HG03175 (cell line): ENCODE measurements at regions not wholly inside any gene's neighbourhood (a gene's known extent, or its start where the extent isn't known, plus 50 kb on each side); places are given as distances from the start of the nearest gene placed in this dataset.

Experiments
- ATAC-seq: cut with Tn5 transposase; IDR thresholded peaks from one replicate; pipeline ENCODE4 v1.9.1; 2021; ENCODE audit warnings: mild to moderate bottlenecking, moderate library complexity; ENCODE audit not compliant: unreplicated experiment

DNA sequence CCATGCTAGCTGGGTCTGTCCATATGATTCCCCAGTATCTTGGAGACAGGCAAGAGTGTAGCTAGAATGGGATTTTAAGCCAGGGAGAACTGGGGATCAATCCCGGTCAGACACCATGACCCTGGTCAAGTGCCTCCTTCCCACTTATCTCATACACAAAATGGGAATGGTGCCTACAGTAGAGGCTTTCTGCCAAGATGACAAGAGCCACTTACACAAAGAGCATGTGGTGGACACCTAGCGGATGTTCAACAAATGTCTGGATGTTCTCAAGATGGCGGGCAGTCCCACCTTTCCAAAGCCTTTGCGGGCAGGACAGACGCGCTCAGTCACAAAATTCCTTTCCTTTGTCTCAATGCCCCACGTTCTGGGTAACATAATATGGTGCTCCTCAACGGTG lies 57.3 kb downstream of the MAF start:
- ATAC-seq = no peak

DNA sequence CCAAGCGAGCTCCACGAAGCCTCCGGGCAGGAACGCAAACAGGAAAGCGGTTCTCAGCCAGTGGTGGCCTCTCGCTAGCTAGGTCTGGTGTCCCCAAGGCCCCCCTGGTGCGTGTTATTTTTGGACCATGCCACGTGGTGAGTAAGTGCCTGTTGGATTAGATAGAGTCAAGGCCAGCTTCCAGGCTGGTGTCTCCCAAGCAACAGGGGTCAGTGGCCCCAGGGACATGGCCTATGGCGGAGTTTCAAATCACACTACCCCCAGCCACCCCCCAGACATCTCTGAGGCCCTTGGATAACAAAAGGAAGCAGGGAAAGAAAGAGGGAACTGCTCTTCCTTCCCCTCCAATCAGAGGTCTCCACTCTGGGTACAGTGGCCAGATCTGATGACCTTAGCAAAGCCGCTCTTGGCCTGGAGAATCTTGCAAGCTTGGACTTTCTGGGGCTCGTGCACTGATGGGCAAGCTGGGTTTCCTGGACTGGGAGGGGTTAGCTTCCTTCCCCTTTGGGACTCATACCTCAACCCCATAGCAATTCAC lies 58.2 kb downstream of the MAF start:
- ATAC-seq = no peak

DNA sequence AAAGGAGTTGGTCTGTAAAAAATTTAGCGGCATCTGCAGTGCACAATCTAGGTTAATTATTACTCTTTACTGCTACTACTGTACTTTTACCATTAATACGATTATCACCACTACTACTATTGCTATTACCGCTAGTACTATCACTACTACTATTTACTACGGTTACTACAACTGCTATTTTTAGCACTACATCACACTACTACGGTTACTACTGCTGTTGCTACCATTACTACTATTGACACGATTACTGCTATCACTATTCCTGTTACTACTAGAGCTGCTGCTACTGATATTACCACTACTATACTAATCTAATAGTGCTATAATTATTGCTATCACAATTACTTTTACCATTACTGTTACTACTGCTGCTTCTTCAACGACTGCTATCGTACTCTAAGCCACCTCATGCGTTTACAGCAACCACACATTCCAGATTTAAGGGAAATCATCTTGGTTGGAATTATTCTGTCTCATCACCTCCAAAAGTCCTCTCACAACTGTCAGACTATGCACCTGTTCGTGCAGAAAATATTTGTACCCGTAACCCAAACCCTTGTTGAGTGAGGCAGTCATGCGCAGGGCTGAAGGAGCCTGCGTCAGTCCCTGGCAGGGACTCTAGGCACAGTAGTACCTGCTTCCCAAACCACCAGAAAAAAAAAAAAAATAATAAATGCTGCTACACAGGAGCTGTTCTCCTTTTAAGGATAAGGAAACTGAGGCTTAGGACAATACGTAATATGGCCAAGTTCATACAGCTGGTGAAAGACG lies 59.5 kb downstream of the MAF start:
- ATAC-seq = no peak

DNA sequence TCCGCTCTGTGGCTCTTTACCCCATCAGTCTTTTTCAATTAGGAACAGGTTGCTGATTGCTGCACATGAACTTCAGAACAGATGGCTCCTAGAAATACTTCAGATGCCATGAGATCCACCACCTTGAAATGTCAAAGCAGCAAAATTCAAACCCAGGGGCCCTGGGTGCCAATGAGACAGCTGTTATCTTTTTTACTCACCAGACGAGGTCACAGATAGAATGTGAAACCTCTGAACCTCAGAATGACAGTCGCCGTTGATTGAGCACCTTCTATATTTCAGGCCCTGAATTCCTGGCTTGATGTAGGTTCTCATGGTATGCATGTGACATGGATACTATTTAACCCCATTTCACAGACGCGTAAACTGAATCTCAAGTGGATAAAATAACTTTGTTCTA lies 63.0 kb downstream of the MAF start:
- no peak for ATAC-seq

DNA sequence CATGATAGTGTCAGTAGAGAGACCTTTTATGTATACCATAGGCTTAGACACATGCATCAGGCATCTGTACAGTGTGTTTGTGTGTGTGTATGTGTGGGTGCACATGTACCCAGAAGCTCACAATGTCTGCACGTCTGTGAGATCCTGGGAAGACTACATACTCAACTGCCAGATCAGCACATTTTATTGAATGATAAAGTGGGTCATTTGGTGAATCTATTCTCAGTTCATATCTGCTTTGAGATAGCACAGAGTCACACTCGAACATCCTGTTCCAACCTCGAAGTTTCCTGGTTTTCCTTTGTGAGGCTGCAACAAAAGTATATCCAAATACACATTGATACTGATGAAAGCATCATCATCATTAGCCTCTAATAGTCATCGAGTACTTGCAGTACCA lies 63.6 kb downstream of the MAF start:
- no peak for ATAC-seq

DNA sequence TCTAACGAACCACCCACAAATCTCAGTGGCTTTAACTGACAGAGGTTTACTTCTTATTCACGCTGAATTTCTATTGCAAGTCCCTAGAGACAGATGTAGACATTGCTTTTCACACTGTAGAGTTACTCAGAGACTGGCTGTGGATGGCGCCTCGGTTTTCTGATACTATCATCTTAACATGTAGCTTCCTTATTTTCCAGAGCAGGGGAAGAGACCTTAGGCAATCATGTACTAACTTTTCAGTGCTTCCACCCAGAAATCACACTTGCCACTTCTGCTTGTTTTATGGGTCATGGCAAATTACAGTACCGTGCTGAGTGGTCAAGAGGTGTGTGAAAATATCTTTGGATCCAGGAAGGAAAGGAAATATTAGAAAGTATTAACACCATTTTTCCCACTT lies 65.4 kb downstream of the MAF start:
- no peak for ATAC-seq

DNA sequence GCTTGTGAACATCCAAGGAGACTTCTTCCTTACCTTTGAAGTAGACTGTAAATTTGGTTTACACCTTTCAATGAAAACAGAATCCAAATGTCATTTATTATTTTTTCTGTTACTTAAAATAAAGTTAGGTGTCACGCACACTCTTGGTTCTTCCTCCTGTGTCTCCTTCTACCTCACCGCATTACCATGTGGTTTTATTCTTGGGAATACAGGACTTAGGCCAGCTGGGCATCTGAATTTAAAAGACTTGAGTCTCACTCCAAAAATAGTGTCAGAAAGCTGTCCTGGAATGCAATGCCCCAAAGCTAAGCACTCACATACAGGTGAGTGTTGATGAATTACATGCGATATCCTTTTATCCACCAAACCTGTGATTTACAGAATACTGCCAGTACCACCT lies 66.4 kb downstream of the MAF start:
- no peak for ATAC-seq

DNA sequence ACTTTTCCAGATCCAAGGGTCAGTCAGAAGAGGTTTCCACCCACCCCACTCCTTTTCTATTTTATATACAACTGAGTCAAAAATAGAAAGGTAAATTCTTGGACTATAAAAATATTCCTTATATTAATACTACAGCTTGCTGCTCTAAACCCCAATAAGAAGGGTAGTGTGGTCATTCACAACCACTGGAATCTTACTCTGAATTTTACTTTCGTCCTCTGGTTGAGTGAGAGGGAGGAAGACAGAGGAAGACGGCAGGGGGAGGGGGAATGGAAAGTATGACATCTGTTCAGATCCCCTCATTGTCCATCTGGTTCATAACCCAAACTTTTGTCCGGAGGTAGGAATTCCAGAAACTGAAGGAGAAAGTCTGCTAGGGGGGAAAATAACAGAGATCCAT lies 67.2 kb downstream of the MAF start:
- no peak for ATAC-seq

DNA sequence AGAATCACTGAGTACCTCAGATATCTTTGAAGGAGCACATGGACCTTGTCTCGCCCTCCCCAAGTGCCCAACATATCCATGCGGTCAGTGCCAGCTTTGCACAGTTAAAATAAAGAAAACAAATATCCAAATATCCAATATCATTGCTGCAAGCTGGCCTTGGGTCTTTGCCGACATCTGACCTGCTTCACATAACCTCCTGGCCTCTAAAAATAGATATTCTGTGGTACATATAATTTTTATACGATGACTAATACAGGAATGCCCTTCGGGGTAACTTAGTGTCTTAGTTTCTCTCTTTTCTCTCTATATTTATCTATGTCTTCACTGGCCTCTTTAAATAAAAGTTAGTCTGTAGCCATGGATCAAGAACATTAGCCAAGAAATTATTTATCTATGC lies 67.8 kb downstream of the MAF start:
- no peak for ATAC-seq

DNA sequence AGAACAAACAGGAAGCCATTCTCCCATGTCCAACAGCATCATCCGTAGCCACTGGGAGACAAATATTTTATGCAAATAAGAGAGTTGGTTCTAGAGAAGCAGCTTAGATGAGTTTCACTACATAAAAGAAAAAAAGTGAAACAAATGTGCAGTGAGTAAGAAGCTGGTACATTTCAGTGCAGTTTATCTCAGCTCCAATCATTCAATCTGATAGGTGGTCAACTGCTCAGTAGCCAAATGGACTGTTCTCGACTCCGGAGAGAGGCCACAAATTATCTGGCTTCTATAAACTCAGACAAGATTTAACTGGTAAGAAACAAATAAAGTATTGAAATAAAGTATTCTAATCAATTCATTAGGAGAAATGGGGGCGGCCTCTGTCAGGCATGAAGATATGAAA lies 68.3 kb downstream of the MAF start:
- ATAC-seq = no peak

DNA sequence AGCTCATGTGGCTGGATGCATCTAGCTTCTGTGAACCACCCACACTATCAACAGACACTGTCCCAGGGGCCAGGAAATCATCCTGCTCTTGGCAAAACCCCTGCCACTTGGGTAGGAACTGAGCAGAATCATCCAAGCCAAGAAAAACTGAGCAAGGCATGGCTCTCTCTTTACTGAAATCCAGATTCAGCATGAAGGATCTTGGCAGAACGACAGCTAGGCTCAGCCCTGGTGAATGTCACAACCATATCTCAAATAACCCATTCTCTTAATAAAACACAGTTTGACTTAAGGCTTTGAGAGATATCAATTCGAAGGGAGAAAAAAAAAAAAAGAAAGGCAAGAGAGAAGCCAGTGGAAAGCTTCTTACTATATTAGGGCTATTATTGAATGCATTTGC lies 72.2 kb downstream of the MAF start:
- no peak for ATAC-seq

DNA sequence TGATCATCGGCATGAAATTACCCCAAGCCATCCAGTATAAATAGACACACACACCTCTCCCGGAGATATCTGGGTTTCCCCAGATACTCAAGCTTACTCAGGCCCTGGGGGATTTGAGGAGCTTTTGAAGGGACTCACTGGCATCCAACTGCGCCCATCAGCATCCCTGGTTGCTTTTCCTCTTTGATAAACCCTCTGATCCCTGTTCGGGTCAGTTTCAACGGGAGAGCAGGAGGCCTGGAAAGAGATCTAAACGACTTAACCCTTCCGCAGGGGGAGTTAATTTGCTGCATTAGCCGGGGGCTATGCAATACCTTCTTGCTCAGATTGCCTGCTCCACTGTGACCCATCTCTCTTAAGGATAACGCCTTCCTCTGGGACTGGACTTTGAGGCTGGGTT lies 76.6 kb downstream of the MAF start:
- no peak for ATAC-seq

DNA sequence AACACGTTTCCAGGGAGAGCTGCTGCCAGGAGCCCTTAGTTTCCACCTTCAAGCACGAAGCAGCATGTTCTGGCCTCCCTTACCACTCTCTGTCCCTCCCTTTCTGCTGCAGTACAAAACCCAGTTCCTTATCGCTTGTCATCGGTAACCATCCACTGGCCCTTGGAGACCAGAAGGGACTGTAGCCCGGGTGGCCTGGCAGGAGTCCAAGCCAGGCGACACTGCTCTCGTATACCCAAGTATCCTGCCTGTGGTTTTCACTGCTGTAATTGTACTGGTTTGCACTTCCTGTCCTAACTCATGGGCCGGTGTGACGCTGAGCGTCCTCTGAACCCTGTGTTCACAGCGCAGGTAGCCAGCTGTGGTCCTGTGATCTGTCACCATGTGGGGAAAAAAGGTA lies 81.1 kb downstream of the MAF start:
- peak; percentile 79 for ATAC-seq

DNA sequence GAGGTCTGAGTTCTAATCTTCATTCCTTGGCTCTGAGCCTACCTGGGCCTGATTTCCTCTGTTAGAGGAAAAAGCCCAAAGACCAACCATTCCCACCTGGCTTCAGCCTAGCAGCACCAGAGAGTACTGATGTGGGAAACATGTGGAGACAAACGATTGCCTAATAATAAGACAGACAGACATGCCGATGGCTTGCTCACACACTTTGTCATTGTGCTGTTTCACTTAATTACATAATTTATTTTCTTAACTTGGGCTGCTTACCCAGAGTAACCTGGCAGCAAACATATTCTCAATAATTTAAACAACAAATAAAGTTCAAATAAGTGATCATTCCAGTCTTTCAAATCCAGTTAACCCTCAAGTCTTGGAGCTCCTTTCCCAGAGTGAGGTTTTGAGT lies 83.4 kb downstream of the MAF start:
- ATAC-seq = no peak

DNA sequence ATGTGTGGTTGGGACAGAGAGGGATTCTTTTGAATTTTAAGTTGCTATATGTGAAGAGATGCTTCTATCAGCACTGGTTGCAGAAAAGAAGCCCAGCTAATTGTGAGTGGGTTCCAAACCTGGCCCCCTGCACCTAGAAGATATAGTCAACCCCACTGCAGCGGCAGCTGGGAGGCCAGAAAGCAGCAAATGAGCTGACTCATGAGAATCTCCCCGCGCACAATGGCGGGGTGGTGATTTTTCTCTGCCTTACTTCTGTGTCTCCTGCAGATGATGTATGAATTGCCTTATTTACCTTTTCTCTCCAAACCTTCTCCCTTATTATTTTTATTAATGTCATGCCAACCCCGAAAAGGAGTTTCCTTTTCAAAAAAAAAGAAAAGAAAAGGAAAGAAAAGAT lies 89.7 kb downstream of the MAF start:
- no peak for ATAC-seq

DNA sequence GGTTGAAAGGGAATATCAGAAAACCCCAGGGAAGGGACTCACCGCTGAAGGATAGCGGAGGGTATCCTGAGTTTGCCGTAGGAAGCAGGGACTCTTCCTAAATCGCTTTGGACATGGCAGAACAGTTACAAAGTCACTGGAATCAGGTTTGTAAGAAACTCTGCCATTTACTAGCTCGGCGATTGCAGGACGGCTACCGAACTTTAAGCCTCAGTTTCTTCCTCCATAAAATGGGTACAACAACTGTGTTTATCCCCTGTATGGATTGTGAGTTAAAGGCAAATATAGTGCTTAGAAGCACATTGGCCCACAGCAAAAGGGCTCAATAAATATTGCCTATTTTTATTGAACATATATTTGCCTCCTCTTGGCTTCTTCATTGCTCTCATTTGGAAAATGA lies 90.6 kb downstream of the MAF start:
- no peak for ATAC-seq

DNA sequence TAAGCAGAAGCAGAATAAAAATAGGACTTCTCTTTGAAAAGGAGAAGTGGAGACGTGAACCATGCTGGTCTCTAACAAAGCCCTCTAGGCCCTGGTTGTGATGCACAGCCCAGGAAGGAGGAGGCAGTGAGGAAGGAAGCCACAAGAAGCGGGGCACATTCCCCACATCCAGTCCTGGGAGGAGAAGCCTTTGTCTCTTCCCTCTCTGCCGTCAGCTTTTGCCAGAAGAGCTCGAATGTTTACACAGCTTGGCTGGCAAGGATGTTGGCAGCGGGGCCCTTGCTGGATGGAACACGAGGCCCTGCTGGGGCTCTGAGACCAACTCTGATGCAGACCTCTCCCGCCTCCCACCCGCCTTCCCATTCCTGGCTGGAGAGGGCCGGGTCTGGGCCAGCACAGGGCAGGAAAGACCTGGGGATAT lies 91.3 kb downstream of the MAF start:
- ATAC-seq = no peak

DNA sequence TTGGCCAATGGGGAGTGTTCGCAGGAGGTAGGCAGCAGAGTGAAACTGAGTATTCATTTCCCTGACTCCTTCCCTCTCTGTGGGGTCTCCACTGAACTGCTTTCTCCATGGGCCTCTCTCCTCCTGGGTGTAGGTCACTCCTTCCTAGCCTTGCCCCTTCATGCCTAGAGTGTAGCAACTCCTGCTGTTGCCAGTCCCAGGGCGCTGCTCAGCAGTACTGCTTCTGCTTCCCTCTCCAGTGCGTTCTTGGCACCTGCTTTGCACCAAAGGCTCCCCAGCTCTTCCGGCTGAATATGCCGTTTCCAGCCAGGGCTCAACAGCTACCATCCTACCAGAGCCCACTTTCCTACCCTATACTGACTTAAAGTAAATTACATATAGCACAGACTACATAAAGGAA lies 92.2 kb downstream of the MAF start:
- ATAC-seq = no peak

DNA sequence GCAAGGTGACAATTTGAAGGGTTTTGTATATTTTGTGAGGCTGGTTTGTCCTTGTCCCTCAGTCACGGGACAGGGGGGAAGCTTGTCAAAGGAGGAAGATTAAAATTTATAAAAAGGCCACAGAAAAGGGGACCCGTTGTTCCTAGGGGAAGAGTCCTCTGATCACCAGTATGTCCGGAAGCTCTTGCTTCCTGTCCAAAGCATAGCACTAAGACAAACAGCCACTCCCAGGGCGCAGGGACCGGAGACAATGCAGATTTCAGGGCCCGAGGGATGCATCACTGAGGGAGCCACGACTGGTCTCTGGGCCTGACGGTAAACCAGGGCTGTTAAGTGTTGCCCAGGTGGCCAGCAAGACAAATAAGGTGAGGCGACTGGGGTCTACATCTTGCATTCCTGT lies 95.2 kb downstream of the MAF start:
- no peak for ATAC-seq

DNA sequence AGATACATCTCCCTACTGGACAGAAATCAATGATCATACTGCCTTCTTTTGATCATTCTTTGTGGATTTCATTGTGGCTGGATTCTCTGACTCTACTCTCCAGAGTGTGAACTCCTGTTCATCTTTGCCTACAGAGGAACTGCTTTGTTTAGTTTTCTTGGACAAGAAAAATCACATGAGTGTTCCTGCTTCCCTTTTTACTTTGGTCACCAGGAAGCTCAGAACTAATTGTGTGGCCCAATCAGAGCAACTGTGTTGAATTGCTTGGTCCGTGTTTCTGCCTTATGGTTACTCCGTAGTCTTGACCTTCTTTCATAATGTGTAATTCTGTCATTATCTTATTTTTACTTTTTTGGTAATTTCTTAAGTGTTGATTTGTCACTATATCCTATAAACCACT lies 97.0 kb downstream of the MAF start:
- no peak for ATAC-seq

DNA sequence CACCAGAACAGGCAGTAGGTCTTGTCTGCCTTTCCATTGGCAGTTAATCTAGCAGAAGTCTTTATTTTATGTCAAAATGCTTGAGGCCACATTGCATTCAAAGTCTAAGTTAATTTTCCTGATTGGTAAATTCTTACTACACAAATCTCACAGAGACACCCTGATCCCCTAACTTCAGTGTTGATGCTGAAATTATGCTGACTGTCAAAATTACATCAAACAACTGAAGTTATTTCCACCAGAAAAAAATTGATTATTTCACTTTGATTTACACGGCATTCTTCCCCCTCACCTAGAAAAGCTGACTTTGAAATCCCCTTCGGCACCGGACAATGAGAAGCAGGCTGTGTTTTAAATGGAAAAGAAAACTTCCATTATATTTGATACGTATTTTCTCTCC lies 99.1 kb downstream of the MAF start:
- no peak for ATAC-seq

DNA sequence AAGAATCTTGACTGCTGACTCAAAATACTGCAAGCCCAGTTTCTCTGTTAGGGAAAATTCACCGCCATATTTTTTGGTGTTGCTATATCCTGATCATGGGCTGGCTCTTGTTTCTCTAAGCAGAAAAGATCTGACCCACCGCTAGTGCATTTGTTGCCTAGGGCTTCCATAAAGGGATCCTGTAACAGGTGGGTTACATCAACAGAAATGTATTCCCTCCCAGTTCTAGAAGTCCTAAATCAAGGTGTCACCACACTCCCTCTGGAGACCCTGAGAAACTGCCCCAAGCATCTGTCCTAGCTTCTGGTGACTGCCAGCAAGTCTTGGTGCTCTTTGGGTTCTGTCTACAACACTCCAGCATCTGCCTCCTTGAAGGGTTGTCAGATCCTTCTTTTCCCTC lies 99.7 kb downstream of the MAF start:
- ATAC-seq = no peak

DNA sequence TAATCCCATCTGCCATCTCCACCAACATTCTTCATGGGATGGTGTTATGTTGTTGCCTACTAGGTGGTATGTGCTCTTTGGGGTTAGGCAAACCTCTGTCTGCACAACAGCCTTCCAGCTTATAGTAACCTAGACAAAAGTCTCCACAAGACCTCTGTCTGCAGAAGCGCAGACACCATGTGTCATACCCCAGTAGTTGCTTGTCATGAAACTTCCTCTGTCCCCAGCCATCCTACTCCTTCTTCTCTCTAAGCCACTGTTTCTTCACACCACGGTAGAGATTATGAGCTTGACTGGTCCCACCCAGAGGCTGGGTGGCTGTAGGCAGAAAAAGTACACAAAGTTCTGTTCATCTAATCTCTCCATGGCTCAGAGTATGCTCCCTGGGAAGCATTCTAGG lies 100.3 kb downstream of the MAF start:
- no peak for ATAC-seq
